ENCODE measurements at regions not wholly inside any gene's neighbourhood (a gene's known extent, or its start where the extent isn't known, plus 50 kb on each side); places are given as distances from the start of the nearest gene placed in this dataset.
"Not testable (repeated sequence)": the region's sequence is repeated elsewhere in the genome, so short reads cannot be mapped to it uniquely, and the experiment has no call there.

DNA sequence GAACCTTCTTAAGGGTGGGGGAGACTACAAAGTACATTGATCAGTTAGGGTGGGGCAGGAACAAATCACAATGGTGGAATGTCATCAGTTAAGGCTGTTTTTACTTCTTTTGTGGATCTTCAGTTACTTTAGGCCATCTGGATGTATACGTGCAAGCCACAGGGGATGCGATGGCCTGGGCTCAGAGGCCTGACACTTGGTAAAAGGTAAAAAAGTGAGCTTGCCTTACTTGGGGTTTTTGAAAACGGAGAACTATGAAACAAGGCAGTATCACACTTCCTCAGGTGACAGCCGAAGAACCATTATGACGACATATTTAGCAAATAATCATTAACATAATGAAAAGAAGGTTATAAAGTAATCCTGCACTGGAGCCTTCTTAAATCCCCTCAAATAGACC lies 169.8 kb upstream of the NANOGP8 start:
- H3K36me3 Mint-ChIP-seq, H3K9me3 Mint-ChIP-seq, H3K27me3 Mint-ChIP-seq, H3K27ac Mint-ChIP-seq, H3K4me3 Mint-ChIP-seq, H3K4me1 Mint-ChIP-seq: not testable (repeated sequence)

GRCh38 chr15:35254062-35254461 lies 169.0 kb upstream of the NANOGP8 start:
- Mint-ChIP-seq H3K9me3 (no peaks in the 10 kb centered on the region), H3K27me3 (no peaks in the 10 kb centered on the region), H3K4me3 (no peak overlapping the region), H3K27ac (no peak overlapping the region), H3K4me1 (no peaks in the 10 kb centered on the region), H3K36me3 (peaks cover 3% of the 10 kb centered on the region)

DNA sequence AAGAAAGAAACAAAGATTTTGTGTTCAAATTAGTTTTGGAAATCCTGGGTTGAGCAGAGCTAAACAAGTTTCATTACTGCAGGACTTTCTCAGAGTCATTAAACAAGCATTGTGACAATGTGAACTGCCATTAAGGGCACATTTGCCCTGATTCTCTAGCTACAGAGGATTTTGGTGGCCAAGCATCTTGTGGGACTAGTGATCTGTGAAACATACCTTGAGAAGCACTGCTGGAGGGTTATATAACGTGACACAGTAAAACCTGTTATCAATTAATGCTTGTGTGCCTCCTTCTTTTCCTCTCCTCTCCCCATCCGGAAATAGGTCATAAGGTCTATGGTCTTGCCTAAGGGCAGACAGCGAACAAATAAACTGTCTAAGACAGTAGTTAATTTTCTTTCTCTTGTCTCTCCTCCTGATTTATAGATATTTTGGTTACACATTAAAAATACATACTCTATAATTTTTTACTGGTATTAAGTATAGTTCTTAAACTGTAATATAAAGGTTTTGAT lies 167.3 kb upstream of the NANOGP8 start:
- Mint-ChIP-seq H3K27ac (no peak overlapping the region), H3K36me3 (peaks cover 5% of the 10 kb centered on the region), H3K27me3 (no peaks in the 10 kb centered on the region), H3K9me3 (no peaks in the 10 kb centered on the region), H3K4me1 (no peaks in the 10 kb centered on the region), H3K4me3 (no peak overlapping the region)

DNA sequence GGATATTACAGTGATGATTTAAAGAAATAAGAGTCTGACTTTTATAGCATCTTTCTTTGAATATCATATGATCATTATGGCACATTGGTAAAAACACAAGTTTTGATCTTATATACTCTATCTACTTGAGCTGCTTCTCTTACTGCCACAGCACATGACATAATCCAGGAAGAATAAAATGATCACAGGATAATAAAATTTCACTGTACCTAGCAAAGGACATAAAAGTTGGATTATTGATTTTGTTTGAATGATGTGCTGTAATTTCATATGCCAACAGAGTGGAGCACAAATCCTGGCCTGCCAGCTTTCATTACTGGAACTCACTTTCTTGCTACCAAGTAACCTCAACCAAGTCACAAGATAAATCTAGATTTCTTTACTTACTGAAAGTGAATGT lies 162.1 kb upstream of the NANOGP8 start:
- no peaks in the 10 kb centered on the region for H3K27me3 Mint-ChIP-seq
- peaks cover 5% of the 10 kb centered on the region for H3K36me3 Mint-ChIP-seq
- H3K9me3 Mint-ChIP-seq, result no peaks in the 10 kb centered on the region
- no peak overlapping the region for H3K27ac Mint-ChIP-seq
- H3K4me1 Mint-ChIP-seq, result no peaks in the 10 kb centered on the region
- no peak overlapping the region for H3K4me3 Mint-ChIP-seq

DNA sequence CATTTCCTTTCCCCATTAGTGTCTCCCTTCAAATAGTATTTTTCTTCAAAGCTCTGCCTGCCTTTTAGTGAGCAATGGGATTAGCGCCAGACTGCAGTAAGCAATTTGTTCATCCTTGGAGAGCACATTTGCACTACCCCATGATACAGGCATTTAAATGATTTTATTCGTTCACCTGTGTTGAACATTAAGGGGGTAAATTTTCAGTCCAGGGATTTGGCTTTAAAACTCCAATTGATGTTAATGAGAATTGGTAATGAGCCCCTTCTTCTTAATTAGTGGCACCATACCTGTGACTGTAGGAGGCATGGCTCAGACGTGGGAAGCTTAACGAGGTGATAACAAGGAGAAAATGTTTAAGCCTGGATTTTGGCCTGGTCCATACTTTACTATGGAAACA lies 161.4 kb upstream of the NANOGP8 start:
- Mint-ChIP-seq H3K27me3 (no peaks in the 10 kb centered on the region), H3K36me3 (peaks cover 5% of the 10 kb centered on the region), H3K27ac (no peak overlapping the region)

DNA sequence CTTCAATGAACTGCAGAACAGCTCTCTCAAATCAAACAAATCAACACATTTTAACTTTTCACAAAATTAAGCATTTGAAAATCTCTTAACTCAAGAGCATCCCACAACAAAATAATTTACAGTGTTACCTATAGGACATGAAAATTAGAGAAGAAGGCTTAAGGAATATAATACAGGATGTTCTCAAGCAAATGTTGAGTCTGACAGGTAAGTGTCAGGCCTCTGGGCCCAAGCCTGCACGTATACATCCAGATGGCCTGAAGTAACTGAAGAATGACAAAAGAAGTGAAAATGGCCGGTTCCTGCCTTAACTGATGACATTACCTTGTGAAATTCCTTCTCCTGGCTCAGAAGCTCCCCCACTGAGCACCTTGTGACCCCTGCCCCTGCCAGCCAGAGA lies 160.6 kb upstream of the NANOGP8 start:
- not testable (repeated sequence) for H3K36me3 Mint-ChIP-seq, H3K4me1 Mint-ChIP-seq, H3K4me3 Mint-ChIP-seq, H3K27ac Mint-ChIP-seq, H3K27me3 Mint-ChIP-seq, H3K9me3 Mint-ChIP-seq

More for the DNA sequence above, 161.4 kb upstream of the NANOGP8 start:
- Mint-ChIP-seq H3K4me1 (no peaks in the 10 kb centered on the region), H3K4me3 (no peak overlapping the region), H3K9me3 (no peaks in the 10 kb centered on the region)

DNA sequence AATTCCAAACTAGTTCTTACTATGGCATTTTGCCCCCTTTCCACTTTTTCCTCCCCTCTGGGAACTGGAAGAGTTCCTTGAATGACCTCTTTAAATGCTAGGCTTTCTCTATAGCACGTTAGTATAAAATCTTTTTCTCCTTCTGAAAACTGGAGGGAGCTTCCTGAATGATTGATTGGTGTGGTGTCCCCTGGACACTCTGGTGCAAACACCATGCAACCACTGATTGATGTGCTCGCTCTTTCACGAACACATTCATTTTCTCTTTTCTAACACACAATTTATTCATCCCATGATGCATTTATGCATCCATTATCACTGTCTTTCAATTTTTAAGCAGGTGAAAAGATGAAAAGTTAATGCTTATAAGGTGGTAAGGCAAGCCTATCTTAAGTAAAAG lies 159.1 kb upstream of the NANOGP8 start:
- Mint-ChIP-seq H3K27me3 (no peaks in the 10 kb centered on the region), H3K36me3 (peaks cover 5% of the 10 kb centered on the region), H3K9me3 (no peaks in the 10 kb centered on the region), H3K4me1 (no peaks in the 10 kb centered on the region), H3K27ac (no peak overlapping the region), H3K4me3 (no peak overlapping the region)

DNA sequence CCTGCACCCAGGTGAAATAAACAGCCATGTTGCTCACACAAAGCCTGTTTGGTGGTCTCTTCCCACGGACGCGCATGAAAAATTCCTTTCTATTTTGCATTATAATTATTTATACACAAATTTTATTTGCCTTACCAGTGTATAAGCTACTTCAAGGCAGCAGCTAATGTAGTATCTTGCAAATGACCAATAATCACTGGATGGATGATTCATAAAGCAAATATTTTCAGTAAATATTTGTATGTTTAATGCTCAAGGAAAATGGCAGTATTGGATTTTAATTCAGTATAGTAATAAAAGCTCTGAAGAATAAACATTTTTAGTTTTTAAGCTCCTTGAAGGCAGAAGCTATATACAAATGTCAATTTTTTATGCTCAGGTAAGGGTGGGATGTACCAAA lies 158.7 kb upstream of the NANOGP8 start:
- H3K27ac Mint-ChIP-seq, result no peak overlapping the region
- no peak overlapping the region for H3K4me3 Mint-ChIP-seq
- no peaks in the 10 kb centered on the region for H3K9me3 Mint-ChIP-seq
- no peaks in the 10 kb centered on the region for H3K4me1 Mint-ChIP-seq
- peaks cover 5% of the 10 kb centered on the region for H3K36me3 Mint-ChIP-seq
- H3K27me3 Mint-ChIP-seq, result no peaks in the 10 kb centered on the region

DNA sequence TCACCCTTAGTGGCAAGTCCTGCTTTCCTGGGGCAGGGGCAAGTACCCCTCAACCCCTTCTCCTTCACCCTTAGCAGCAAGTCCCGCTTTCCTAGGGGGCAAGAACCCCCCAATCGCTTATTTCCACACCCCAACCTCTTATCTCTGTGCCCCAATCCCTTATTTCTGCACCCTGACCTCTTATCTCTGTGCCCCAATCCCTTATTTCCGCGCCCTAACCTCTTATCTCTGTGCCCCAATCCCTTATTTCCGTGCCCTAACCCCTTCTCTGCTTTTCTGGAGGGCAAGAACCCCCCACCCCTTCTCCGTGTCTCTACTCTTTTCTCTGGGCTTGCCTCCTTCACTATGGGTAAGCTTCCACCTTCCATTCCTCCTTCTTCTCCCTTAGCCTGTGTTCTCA lies 154.6 kb upstream of the NANOGP8 start:
- H3K36me3 Mint-ChIP-seq, result not testable (repeated sequence)

DNA sequence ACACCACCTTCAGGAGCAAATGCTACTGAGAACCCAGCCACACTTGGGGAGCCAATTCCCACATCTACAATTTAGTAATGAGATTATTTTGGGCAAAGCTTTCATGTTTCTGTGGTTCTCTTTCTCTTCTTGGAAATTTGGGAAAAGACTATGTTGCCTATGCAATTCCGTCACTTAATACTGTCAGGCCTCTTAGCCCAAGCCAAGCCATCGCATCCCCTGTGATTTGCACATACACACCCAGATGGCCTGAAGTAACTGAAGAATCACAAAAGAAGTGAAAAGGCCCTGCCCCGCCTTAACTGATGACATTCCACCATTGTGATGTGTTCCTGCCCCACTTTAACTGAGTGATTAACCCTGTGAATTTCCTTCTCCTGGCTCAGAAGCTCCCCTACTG lies 153.4 kb upstream of the NANOGP8 start:
- not testable (repeated sequence) for H3K9me3 Mint-ChIP-seq, H3K27me3 Mint-ChIP-seq

More for the DNA sequence above, 154.6 kb upstream of the NANOGP8 start:
- not testable (repeated sequence) for H3K27ac Mint-ChIP-seq, H3K9me3 Mint-ChIP-seq, H3K4me3 Mint-ChIP-seq, H3K27me3 Mint-ChIP-seq, H3K4me1 Mint-ChIP-seq

DNA sequence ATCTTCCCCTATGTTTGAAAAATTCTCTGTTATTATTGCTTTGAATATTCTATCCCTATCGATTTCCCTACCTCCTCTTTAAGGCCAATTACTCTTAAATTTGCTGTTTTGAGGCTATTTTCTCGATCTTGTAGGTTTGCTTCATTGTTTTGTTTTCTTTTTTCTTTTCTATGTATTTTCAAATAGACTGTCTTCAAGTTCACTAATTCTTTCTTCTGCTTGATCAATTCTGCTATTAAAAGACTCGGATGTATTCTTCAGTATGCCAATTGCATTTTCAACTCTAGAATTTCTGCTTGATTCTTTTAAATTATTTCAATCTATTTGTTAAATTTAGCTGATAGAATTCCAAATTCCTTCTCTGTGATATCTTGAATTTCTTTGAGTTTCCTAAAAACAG lies 144.0 kb upstream of the NANOGP8 start:
- no peaks in the 10 kb centered on the region for H3K27me3 Mint-ChIP-seq
- no peak overlapping the region for H3K27ac Mint-ChIP-seq
- H3K9me3 Mint-ChIP-seq, result peaks cover 4 to 19% (median 14%) of the 10 kb centered on the region in 3 donors
- no peak overlapping the region for H3K4me3 Mint-ChIP-seq
- H3K36me3 Mint-ChIP-seq, result peaks cover 4% of the 10 kb centered on the region
- H3K4me1 Mint-ChIP-seq, result no peaks in the 10 kb centered on the region

More for the DNA sequence above, 153.4 kb upstream of the NANOGP8 start:
- peak overlapping the region in 1 of 4 donors; percentile 12 for H3K4me3 Mint-ChIP-seq
- H3K4me1 Mint-ChIP-seq, H3K36me3 Mint-ChIP-seq, H3K27ac Mint-ChIP-seq: not testable (repeated sequence)

- no peaks in the 10 kb centered on the region for H3K4me1 Mint-ChIP-seq
- H3K9me3 Mint-ChIP-seq, result peaks cover 0 to 2% (median 0%) of the 10 kb centered on the region in 3 donors
- H3K4me3 Mint-ChIP-seq, result no peak overlapping the region
- H3K36me3 Mint-ChIP-seq, result peaks cover 4% of the 10 kb centered on the region
- H3K27me3 Mint-ChIP-seq, result no peaks in the 10 kb centered on the region
- no peak overlapping the region for H3K27ac Mint-ChIP-seq
Measured at GRCh38 chr15:35218215-35218614, 133.1 kb upstream of the NANOGP8 start.

DNA sequence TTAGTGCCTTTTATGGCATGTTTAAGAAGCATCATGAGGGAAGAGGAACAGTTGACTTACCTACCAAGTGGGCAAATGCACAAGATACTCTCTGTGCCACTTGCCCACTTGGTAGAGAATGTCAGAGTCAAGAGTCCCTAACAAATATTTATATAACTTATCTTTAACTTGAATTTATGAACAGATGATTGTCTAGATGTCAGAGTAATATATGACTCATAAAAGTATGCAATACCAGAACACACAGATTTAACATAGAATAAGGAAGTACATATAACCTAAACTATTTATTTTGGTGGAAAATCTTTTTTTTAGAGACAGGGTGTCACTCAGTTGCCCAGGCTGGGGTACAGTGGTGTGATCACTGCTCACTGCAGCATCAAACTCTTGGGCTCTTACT lies 130.0 kb upstream of the NANOGP8 start:
- peaks cover 2% of the 10 kb centered on the region for H3K36me3 Mint-ChIP-seq
- no peaks in the 10 kb centered on the region for H3K4me1 Mint-ChIP-seq
- H3K27ac Mint-ChIP-seq, result no peak overlapping the region
- peaks cover 0 to 2% (median 0%) of the 10 kb centered on the region in 3 donors for H3K9me3 Mint-ChIP-seq
- no peak overlapping the region for H3K4me3 Mint-ChIP-seq
- no peaks in the 10 kb centered on the region for H3K27me3 Mint-ChIP-seq

GRCh38 chr15:35211240-35211902 lies 126.3 kb upstream of the NANOGP8 start:
- Mint-ChIP-seq H3K4me1 (no peaks in the 10 kb centered on the region), H3K27ac (no peak overlapping the region)

GRCh38 chr15:35210370-35210769 lies 125.3 kb upstream of the NANOGP8 start:
- Mint-ChIP-seq H3K36me3 (no peaks in the 10 kb centered on the region), H3K4me3 (no peak overlapping the region), H3K27ac (no peak overlapping the region), H3K9me3 (peaks cover 0 to 2% (median 0%) of the 10 kb centered on the region in 3 donors), H3K4me1 (no peaks in the 10 kb centered on the region), H3K27me3 (no peaks in the 10 kb centered on the region)

More at GRCh38 chr15:35211240-35211902, 126.3 kb upstream of the NANOGP8 start:
- peaks cover 0 to 2% (median 0%) of the 10 kb centered on the region in 3 donors for H3K9me3 Mint-ChIP-seq
- no peaks in the 10 kb centered on the region for H3K36me3 Mint-ChIP-seq
- H3K27me3 Mint-ChIP-seq, result no peaks in the 10 kb centered on the region
- no peak overlapping the region for H3K4me3 Mint-ChIP-seq

DNA sequence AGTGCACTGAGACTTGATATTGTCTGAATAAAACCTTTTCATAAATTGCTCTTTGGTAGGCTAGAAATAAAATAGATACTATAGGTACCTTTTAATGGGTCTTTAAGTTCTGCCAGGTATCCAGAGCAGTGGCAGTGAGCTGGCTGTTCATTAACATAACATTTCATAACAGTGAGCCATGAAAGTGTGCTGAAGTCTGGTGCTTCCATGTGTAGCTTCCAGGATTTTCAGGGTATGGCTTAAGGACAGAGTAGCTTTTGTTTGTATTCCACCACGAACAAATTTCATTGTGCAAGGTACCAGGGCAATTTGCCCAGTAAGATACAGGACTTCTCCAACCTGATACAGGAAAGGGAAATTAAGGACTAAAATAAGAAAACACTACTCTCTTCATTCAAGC lies 124.7 kb upstream of the NANOGP8 start:
- no peak overlapping the region for H3K4me3 Mint-ChIP-seq

More for the DNA sequence above, 124.7 kb upstream of the NANOGP8 start:
- Mint-ChIP-seq H3K27ac (no peak overlapping the region), H3K27me3 (no peaks in the 10 kb centered on the region), H3K9me3 (peaks cover 0 to 2% (median 0%) of the 10 kb centered on the region in 3 donors), H3K4me1 (no peaks in the 10 kb centered on the region), H3K36me3 (no peaks in the 10 kb centered on the region)

Data from IgD-negative memory B cell (primary cell).